Tibial nerve (tissue), 4 donors: ENCODE measurements at regions not wholly inside any gene's neighbourhood (a gene's known extent, or its start where the extent isn't known, plus 50 kb on each side); places are given as distances from the start of the nearest gene placed in this dataset.
A peak's percentile ranks its signal among the peaks of the same experiment; 100 is the strongest.

Experiments
- DNase-seq, 2 donors: peaks; one replicate each; pipeline ENCODE4 v3.0.0-alpha.2; 2019; ENCODE audit warnings: low spot score in 2 of 2
- H3K27ac ChIP-seq, 4 donors: fragments of 200-600 bp; sonication (generic) in 3 of 4; one replicate each; pipeline ENCODE4 v1.5.1; 2017 to 2019; ENCODE audit warnings: mild to moderate bottlenecking in 1 of 4
- H3K27me3 ChIP-seq, 2 donors: fragments of 200-600 bp; sonication (generic) in 1 of 2; one replicate each; pipeline versions ENCODE4 v1.5.1 to v1.6.0; 2017 to 2019
- H3K36me3 ChIP-seq, 3 donors: fragments of 200-600 bp; sonication (generic); one replicate each; pipeline ENCODE4 v1.5.1; 2018 to 2019
- H3K4me1 ChIP-seq, 4 donors: fragments of 200-600 bp; sonication (generic) in 3 of 4; one replicate each; pipeline ENCODE4 v1.5.1; 2017 to 2019
- H3K4me3 ChIP-seq, 4 donors: fragments of 200-600 bp; sonication (generic) in 3 of 4; one replicate each; pipeline ENCODE4 v1.5.1; 2017 to 2019; ENCODE audit warnings: mild to moderate bottlenecking in 1 of 4, moderate library complexity in 1 of 4
- H3K9me3 ChIP-seq, 4 donors: fragments of 200-600 bp; sonication (generic) in 3 of 4; one replicate each; pipeline ENCODE4 v1.5.1; 2017 to 2019
- CTCF ChIP-seq, 5 experiments: fragments of 200-600 bp in 3 of 5; fragments of 450-650 bp in 2 of 5; sonication (generic) in 3 of 5; IDR thresholded peaks; one replicate each; pipeline ENCODE4 v1.5.1; 2016 to 2019; ENCODE audit warnings: antibody characterized with exemption in 5 of 5, mild to moderate bottlenecking in 3 of 5, moderate library complexity in 2 of 5
- EP300 ChIP-seq, 2 donors: sonication (generic); formaldehyde crosslinking; IDR thresholded peaks; one replicate each; pipeline ENCODE4 v1.6.1; 2017; ENCODE audit warnings: antibody characterized with exemption in 2 of 2, mild to moderate bottlenecking in 1 of 2
- POLR2A ChIP-seq, 2 donors: fragments of 450-650 bp; IDR thresholded peaks; one replicate each; pipeline ENCODE4 v1.6.1; 2017; ENCODE audit warnings: antibody characterized with exemption in 2 of 2, mild to moderate bottlenecking in 2 of 2, moderate library complexity in 2 of 2
- WGBS, 2 donors: methylation state at CpG; one replicate each; pipeline ENCODE4 v1.1.5; 2018; 5-methylcytosine and 5-hydroxymethylcytosine counted together

- DNase-seq: no peak
- WGBS, 2 donors: 87 to 89% methylated on average over 2 of the region's 2 CpGs
- Histone ChIP-seq H3K27me3 (no peaks in the 10 kb centered on the region), H3K36me3 (no peaks in the 10 kb centered on the region), H3K9me3 (no peaks in the 10 kb centered on the region), H3K4me1 (peaks cover 0 to 9% (median 0%) of the 10 kb centered on the region in 4 donors), H3K4me3 (no peak overlapping the region), H3K27ac (no peak overlapping the region)
- TF ChIP-seq EP300 (IDR thresholded peaks at IDR 0.05): no peak
- TF ChIP-seq POLR2A (IDR thresholded peaks at IDR 0.05): no peak
- no peak for TF ChIP-seq CTCF (IDR thresholded peaks at IDR 0.05)
Measured at GRCh38 chr3:117016378-117016777, 306.8 kb downstream of the TUSC7 start.

GRCh38 chr3:117017135-117017894 is 307.7 kb downstream of the TUSC7 start:
- WGBS, 2 donors: 49 to 56% methylated on average over 7 of the region's 7 CpGs
- no peaks in the 10 kb centered on the region for H3K27me3 ChIP-seq
- H3K36me3 ChIP-seq: no peaks in the 10 kb centered on the region
- peaks cover 0 to 9% (median 0%) of the 10 kb centered on the region in 4 donors for H3K4me1 ChIP-seq
- TF ChIP-seq EP300 (IDR thresholded peaks at IDR 0.05) (no peak), CTCF (IDR thresholded peaks at IDR 0.05) (no peak), POLR2A (IDR thresholded peaks at IDR 0.05) (no peak)
- H3K4me3 ChIP-seq: no peak overlapping the region
- no peak for DNase-seq
- no peaks in the 10 kb centered on the region for H3K9me3 ChIP-seq
- H3K27ac ChIP-seq: no peak overlapping the region

- no peaks in the 10 kb centered on the region for H3K36me3 ChIP-seq
- H3K27me3 ChIP-seq: no peaks in the 10 kb centered on the region
- H3K4me1 ChIP-seq: peaks cover 0 to 9% (median 0%) of the 10 kb centered on the region in 4 donors
- H3K9me3 ChIP-seq: no peaks in the 10 kb centered on the region
- TF ChIP-seq POLR2A (IDR thresholded peaks at IDR 0.05) (no peak), CTCF (IDR thresholded peaks at IDR 0.05) (no peak), EP300 (IDR thresholded peaks at IDR 0.05) (no peak)
- no peak overlapping the region for H3K27ac ChIP-seq
- 56% methylated on average over 5 of the region's 5 CpGs for WGBS, 2 donors
- H3K4me3 ChIP-seq: no peak overlapping the region
- no peak for DNase-seq
Measured at GRCh38 chr3:117018655-117019054, 309.1 kb downstream of the TUSC7 start.

GRCh38 chr3:117019082-117019713 is 309.6 kb downstream of the TUSC7 start:
- 19 to 24% methylated on average over 7 of the region's 7 CpGs for WGBS, 2 donors
- peak; percentile 40 to 77 for DNase-seq
- peak; percentile 59 to 84 (median 74) for TF ChIP-seq CTCF (IDR thresholded peaks at IDR 0.05)
- TF ChIP-seq EP300 (IDR thresholded peaks at IDR 0.05): no peak
- Histone ChIP-seq H3K9me3 (no peaks in the 10 kb centered on the region), H3K4me3 (no peak overlapping the region), H3K4me1 (peaks cover 0 to 9% (median 0%) of the 10 kb centered on the region in 4 donors), H3K36me3 (no peaks in the 10 kb centered on the region), H3K27me3 (no peaks in the 10 kb centered on the region), H3K27ac (no peak overlapping the region)

- H3K27ac ChIP-seq: no peak overlapping the region
- no peaks in the 10 kb centered on the region for H3K4me1 ChIP-seq
- no peaks in the 10 kb centered on the region for H3K27me3 ChIP-seq
- no peak for DNase-seq
- 98% methylated on average over 22 of the region's 22 CpGs for WGBS, 2 donors
- H3K4me3 ChIP-seq: no peak overlapping the region
- H3K36me3 ChIP-seq: no peaks in the 10 kb centered on the region
- no peaks in the 10 kb centered on the region for H3K9me3 ChIP-seq
- TF ChIP-seq EP300 (IDR thresholded peaks at IDR 0.05): no peak
- no peak for TF ChIP-seq CTCF (IDR thresholded peaks at IDR 0.05)
- TF ChIP-seq POLR2A (IDR thresholded peaks at IDR 0.05): no peak
Measured at GRCh38 chr3:117026401-117026800, 316.8 kb downstream of the TUSC7 start.
